SK-N-SH (cell line): ENCODE measurements at regions not wholly inside any gene's neighbourhood (a gene's known extent, or its start where the extent isn't known, plus 50 kb on each side); places are given as distances from the start of the nearest gene placed in this dataset.

Source experiments
- CTCF ChIA-PET: fragments of 300-600, 350-600 bp; formaldehyde crosslinking; extraction: SDS; loops from one replicate; lab custom pipeline; 2021; lab: Yijun Ruan, JAX
- POLR2A ChIA-PET: fragments of 350-600 bp; sonication (Branson Sonifier 250); formaldehyde crosslinking; extraction: SDS; loops from one replicate; lab custom pipeline; 2020; ENCODE audit warnings: antibody characterized with exemption, inconsistent platforms; lab: Yijun Ruan, JAX
- DNase-seq: peaks from one replicate; pipeline ENCODE4 v3.0.0; 2012
- H2AFZ ChIP-seq: fragments of 200-600 bp; sonication (generic); 2 replicates; pipeline ENCODE4 v1.8.1; 2016; ENCODE audit warnings: antibody characterized with exemption, mild to moderate bottlenecking, low read depth
- H3F3A ChIP-seq: fragments of 200-600 bp; sonication (generic); replicated peaks from 2 replicates; pipeline ENCODE3; 2016; ENCODE audit warnings: antibody characterized with exemption, mild to moderate bottlenecking; ENCODE audit not compliant: insufficient read depth
- H3K27ac ChIP-seq, 2 experiments: fragments of 200-500 bp in 1 of 2; fragments of 200-600 bp in 1 of 2; sonication (Bioruptor generic) in 1 of 2; sonication (generic), shearing (Covaris generic) in 1 of 2; 2 replicates each; pipeline versions ENCODE4 v1.5.1 to v1.6.1; 2014 to 2016; ENCODE audit warnings: low read depth in 2 of 2, inconsistent platforms in 1 of 2, low read length in 1 of 2, mild to moderate bottlenecking in 1 of 2, mixed read lengths in 1 of 2
- H3K27me3 ChIP-seq: fragments of 200-600 bp; sonication (generic), shearing (Covaris generic); 2 replicates; pipeline ENCODE4 v1.6.1; 2016; ENCODE audit warnings: mixed run types; ENCODE audit not compliant: insufficient read depth
- H3K36me3 ChIP-seq, 2 experiments: fragments of 200-500 bp in 1 of 2; fragments of 200-600 bp in 1 of 2; sonication (Bioruptor generic) in 1 of 2; sonication (generic) in 1 of 2; replicated peaks in 1 of 2; 2 replicates each; pipeline versions ENCODE3 to v1.5.1; 2014 to 2016; ENCODE audit warnings: low read length in 1 of 2, mild to moderate bottlenecking in 1 of 2; ENCODE audit not compliant: insufficient read depth in 2 of 2, control insufficient read depth in 1 of 2
- H3K4me1 ChIP-seq, 2 experiments: fragments of 200-500 bp in 1 of 2; fragments of 200-600 bp in 1 of 2; sonication (Bioruptor generic) in 1 of 2; sonication (generic), shearing (Covaris generic) in 1 of 2; 2 replicates each; pipeline versions ENCODE4 v1.5.1 to v1.6.1; 2014 to 2016; ENCODE audit warnings: low read depth in 1 of 2, low read length in 1 of 2, mixed run types in 1 of 2; ENCODE audit not compliant: insufficient read depth in 2 of 2, control insufficient read depth in 1 of 2
- H3K4me2 ChIP-seq: fragments of 200-600 bp; sonication (generic), shearing (Covaris generic); 2 replicates; pipeline ENCODE4 v1.6.1; 2017; ENCODE audit warnings: mixed run types
- H3K4me3 ChIP-seq, 2 experiments: fragments of 200-500 bp in 1 of 2; fragments of 200-600 bp in 1 of 2; sonication (Bioruptor generic) in 1 of 2; sonication (generic), shearing (Covaris generic) in 1 of 2; 2 replicates each; pipeline versions ENCODE4 v1.5.1 to v1.8.1; 2014 to 2016; ENCODE audit warnings: low read depth in 2 of 2, inconsistent platforms in 1 of 2, low read length in 1 of 2, mild to moderate bottlenecking in 1 of 2, mixed read lengths in 1 of 2, moderate library complexity in 1 of 2
- H3K79me2 ChIP-seq: fragments of 200-600 bp; sonication (generic); 2 replicates; pipeline ENCODE4 v1.8.1; 2017; ENCODE audit warnings: mild to moderate bottlenecking; ENCODE audit not compliant: insufficient read depth
- H3K9ac ChIP-seq: fragments of 200-600 bp; sonication (generic); 2 replicates; pipeline ENCODE4 v1.6.1; 2017; ENCODE audit warnings: mixed run types
- H3K9me2 ChIP-seq: fragments of 200-600 bp; sonication (generic); 2 replicates; pipeline ENCODE4 v1.6.1; 2017; ENCODE audit warnings: mixed run types
- H3K9me3 ChIP-seq: fragments of 200-600 bp; sonication (generic); 2 replicates; pipeline ENCODE4 v1.6.1; 2017; ENCODE audit warnings: mixed run types, mild to moderate bottlenecking, moderate library complexity
- H4K20me1 ChIP-seq: fragments of 200-600 bp; sonication (generic); 2 replicates; pipeline ENCODE4 v1.6.1; 2017; ENCODE audit warnings: mild to moderate bottlenecking, mixed run types; ENCODE audit not compliant: insufficient read depth
- CHD2 ChIP-seq: fragments of 150-350 bp; IDR thresholded peaks from 2 replicates; pipeline ENCODE4 v1.6.1; 2018; ENCODE audit warnings: low read length; ENCODE audit not compliant: partially characterized antibody
- ELF1 ChIP-seq: IDR thresholded peaks from 2 replicates; pipeline ENCODE4 v1.4.0; 2012
- EP300 ChIP-seq, 2 experiments: IDR thresholded peaks; 2 replicates each; pipeline versions ENCODE4 v1.4.0 to v1.6.1; 2012; ENCODE audit warnings: borderline replicate concordance in 1 of 2, low read depth in 1 of 2, low read length in 1 of 2
- EZH2phosphoT487 ChIP-seq: fragments of 200-600 bp; sonication (generic); IDR thresholded peaks from 2 replicates; pipeline ENCODE4 v1.6.1; 2017; ENCODE audit warnings: low read depth, mixed run types, mild to moderate bottlenecking, antibody characterized with exemption, moderate library complexity, borderline replicate concordance
- FOXJ3 ChIP-seq: sonication (generic); formaldehyde crosslinking; IDR thresholded peaks from 2 replicates; pipeline ENCODE4 v1.5.1; 2020; ENCODE audit warnings: mild to moderate bottlenecking, missing genetic modification reagents
- GABPA ChIP-seq: IDR thresholded peaks from 2 replicates; pipeline ENCODE4 v1.4.0; 2012; ENCODE audit warnings: low read depth, mild to moderate bottlenecking
- GATA2 ChIP-seq: sonication (generic); formaldehyde crosslinking; IDR thresholded peaks from 2 replicates; pipeline ENCODE4 v1.5.0; 2020; ENCODE audit warnings: mild to moderate bottlenecking, missing genetic modification reagents
- NRF1 ChIP-seq: IDR thresholded peaks from 2 replicates; pipeline ENCODE4 v1.6.1; 2012; ENCODE audit warnings: low read depth, mild to moderate bottlenecking, low read length
- POLR2AphosphoS5 ChIP-seq: IDR thresholded peaks from 2 replicates; pipeline ENCODE4 v1.6.1; 2012; ENCODE audit warnings: low read depth, low read length
- RAD21 ChIP-seq: IDR thresholded peaks from 2 replicates; pipeline ENCODE4 v1.6.1; 2012; ENCODE audit warnings: mild to moderate bottlenecking, low read length
- REST ChIP-seq: IDR thresholded peaks from 2 replicates; pipeline ENCODE4 v1.6.1; 2012; ENCODE audit warnings: mild to moderate bottlenecking, low read depth, low read length, moderate library complexity
- RXRA ChIP-seq: IDR thresholded peaks from 2 replicates; pipeline ENCODE4 v1.4.0; 2012; ENCODE audit warnings: low read depth, mild to moderate bottlenecking, borderline replicate concordance
- TAF1 ChIP-seq: IDR thresholded peaks from 2 replicates; pipeline ENCODE4 v1.6.1; 2012; ENCODE audit warnings: low read depth, mild to moderate bottlenecking, low read length, moderate library complexity, borderline replicate concordance
- TCF12 ChIP-seq: IDR thresholded peaks from 2 replicates; pipeline ENCODE4 v1.4.0; 2012
- TEAD4 ChIP-seq: IDR thresholded peaks from 2 replicates; pipeline ENCODE4 v1.4.0; 2012; ENCODE audit warnings: mild to moderate bottlenecking, borderline replicate concordance; ENCODE audit not compliant: insufficient read depth
- USF1 ChIP-seq: IDR thresholded peaks from 2 replicates; pipeline ENCODE4 v1.4.0; 2012; ENCODE audit warnings: low read depth, borderline replicate concordance
- USF2 ChIP-seq: fragments of 150-350 bp; IDR thresholded peaks from 2 replicates; pipeline ENCODE4 v1.6.1; 2017; ENCODE audit warnings: antibody characterized with exemption, low read length, low read depth, borderline replicate concordance
- YY1 ChIP-seq: IDR thresholded peaks from 2 replicates; pipeline ENCODE4 v1.4.0; 2012; ENCODE audit warnings: low read depth, mild to moderate bottlenecking
- WGBS: methylation state at CpG from one replicate; pipeline ENCODE4 v1.1.6; 2017; ENCODE audit warnings: low lambda C conversion rate; 5-methylcytosine and 5-hydroxymethylcytosine counted together

DNA sequence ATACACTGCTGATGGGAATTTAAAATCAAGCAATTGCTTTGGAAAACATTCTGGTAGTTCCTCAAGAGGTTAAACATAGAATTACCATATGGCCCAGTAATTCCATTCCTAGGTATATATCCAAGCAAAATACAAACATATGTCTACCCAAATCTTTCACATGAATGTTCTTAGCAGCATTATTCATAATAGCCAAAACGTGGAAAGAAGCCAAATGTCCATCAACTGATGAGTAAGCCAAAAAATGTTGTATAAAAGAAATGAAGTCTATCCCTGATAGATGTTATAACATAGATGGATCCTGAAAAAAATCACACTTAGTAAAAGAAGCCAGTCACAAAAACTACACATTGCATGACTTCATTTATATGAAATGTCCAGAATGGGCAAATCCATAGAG, 893.0 kb downstream of the SORCS3 start (continued):
- no peak for TF ChIP-seq EP300 (IDR thresholded peaks at IDR 0.05; ENCODE audit: borderline replicate concordance in 1 of 2, low read depth in 1 of 2, low read length in 1 of 2)
- no peak for TF ChIP-seq FOXJ3 (CRISPR knock-in tag)
- TF ChIP-seq NRF1, result no peak
- TF ChIP-seq RAD21, result no peak
- no peak for TF ChIP-seq TAF1
- no peak for TF ChIP-seq GABPA

GRCh38 chr10:105516511-105516910, 875.4 kb downstream of the SORCS3 start:
- TF ChIP-seq FOXJ3 (CRISPR knock-in tag), result no peak
- TF ChIP-seq ELF1, result no peak
- no peak for TF ChIP-seq RXRA
- no peak for TF ChIP-seq YY1
- TF ChIP-seq TEAD4, result no peak
- TF ChIP-seq CHD2, result no peak
- no peak for TF ChIP-seq POLR2AphosphoS5
- no peak for TF ChIP-seq USF1
- no peak for TF ChIP-seq USF2
- TF ChIP-seq EZH2phosphoT487, result no peak
- no peak for TF ChIP-seq EP300 (IDR thresholded peaks at IDR 0.05; ENCODE audit: borderline replicate concordance in 1 of 2, low read depth in 1 of 2, low read length in 1 of 2)
- no peak for TF ChIP-seq GATA2 (CRISPR knock-in tag)
- TF ChIP-seq REST, result no peak
- no peak for TF ChIP-seq TCF12
- TF ChIP-seq RAD21, result no peak
- no peaks in the 10 kb centered on the region for H3K9me3 ChIP-seq
- H3K4me1 ChIP-seq, result peaks cover 0 to 4% of the 10 kb centered on the region in 2 experiments; a peak in 1 of 4 replicates
- 25% methylated on average over 2 of the region's 2 CpGs for WGBS
- no peak overlapping the region for H3K4me2 ChIP-seq
- no peak overlapping the region for H2AFZ ChIP-seq
- no peak overlapping the region for H3K27ac ChIP-seq
- H3K9me2 ChIP-seq, result no peaks in the 10 kb centered on the region
- no peaks in the 10 kb centered on the region for H3K36me3 ChIP-seq
- no peak overlapping the region for H3K9ac ChIP-seq
- H3K27me3 ChIP-seq, result no peaks in the 10 kb centered on the region
- no peaks in the 10 kb centered on the region for H3F3A ChIP-seq
- H4K20me1 ChIP-seq, result no peaks in the 10 kb centered on the region
- DNase-seq, result no peak
- H3K79me2 ChIP-seq, result no peaks in the 10 kb centered on the region
- ChIA-PET CTCF (no interaction called here), POLR2A (no interaction called here)
- H3K4me3 ChIP-seq, result no peak overlapping the region
